ENCODE measurements at regions not wholly inside any gene's neighbourhood (a gene's known extent, or its start where the extent isn't known, plus 50 kb on each side); places are given as distances from the start of the nearest gene placed in this dataset.

DNA sequence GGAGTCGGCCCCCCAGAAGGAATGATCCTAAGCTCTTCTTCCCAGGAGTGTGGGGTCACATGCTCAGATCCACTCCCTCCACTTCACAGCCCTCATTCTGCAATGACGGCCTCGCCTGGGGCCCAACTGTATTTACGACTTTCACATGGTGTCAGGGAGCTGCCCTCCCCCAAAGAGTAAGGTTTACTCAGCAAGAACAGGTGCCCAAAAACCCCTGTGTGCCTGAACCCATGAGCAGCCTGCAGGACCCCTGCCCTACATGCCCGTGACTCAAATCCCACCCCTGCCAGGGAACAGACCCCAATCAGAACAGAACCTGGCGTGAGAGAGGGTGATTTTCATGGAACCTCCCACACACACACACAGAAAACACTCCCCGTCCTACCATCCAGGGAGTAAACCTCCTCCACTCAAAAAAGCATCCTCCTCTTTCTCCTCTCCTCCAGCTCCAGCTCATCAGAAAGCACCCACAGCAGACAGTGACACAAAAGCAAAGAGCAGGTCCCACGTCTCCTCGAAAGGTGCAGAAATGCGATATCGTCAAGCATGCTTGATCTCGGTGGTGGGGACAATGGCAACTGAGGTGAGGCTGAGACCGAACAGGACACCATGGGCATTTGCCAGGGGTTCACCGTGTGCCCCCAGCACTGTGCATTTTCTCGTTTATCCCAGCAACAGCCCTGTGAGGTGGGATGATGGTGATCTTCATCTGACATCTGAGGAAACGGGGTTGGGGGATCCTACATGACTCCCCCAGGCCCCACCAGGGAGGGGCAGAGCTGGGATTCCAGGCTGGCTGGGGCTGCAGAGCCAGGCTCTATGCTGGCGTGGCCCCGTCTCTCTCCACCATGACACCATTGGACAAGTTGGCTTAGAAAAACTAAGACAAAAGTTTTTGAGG, 397.9 kb downstream of the NPHP4 start (continued):
- TF ChIP-seq, protein P1, sequence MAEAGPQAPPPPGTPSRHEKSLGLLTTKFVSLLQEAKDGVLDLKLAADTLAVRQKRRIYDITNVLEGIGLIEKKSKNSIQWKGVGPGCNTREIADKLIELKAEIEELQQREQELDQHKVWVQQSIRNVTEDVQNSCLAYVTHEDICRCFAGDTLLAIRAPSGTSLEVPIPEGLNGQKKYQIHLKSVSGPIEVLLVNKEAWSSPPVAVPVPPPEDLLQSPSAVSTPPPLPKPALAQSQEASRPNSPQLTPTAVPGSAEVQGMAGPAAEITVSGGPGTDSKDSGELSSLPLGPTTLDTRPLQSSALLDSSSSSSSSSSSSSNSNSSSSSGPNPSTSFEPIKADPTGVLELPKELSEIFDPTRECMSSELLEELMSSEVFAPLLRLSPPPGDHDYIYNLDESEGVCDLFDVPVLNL (CRISPR knock-in tag; IDR thresholded peaks at IDR 0.05; ENCODE audit: borderline replicate concordance, low read depth), result no peak

- Mint-ChIP-seq H3K27me3 (ENCODE audit: low read depth) (peaks cover 14% of the 10 kb centered on the region), H3K4me3 (no peak overlapping the region), H3K36me3 (peaks cover 60% of the 10 kb centered on the region), H3K4me1 (0 out of 2 replicates have a peak, but pooled peaks cover 3% of the 10 kb centered on the region), H3K9me3 (peaks cover 84% of the 10 kb centered on the region), H3K27ac (no peak overlapping the region)
- ChIA-PET CTCF (no interaction called here), POLR2A (no interaction called here)
- ATAC-seq (no peak), DNase-seq (ENCODE audit: low spot score) (no peak)
- TF ChIP-seq, protein P2, sequence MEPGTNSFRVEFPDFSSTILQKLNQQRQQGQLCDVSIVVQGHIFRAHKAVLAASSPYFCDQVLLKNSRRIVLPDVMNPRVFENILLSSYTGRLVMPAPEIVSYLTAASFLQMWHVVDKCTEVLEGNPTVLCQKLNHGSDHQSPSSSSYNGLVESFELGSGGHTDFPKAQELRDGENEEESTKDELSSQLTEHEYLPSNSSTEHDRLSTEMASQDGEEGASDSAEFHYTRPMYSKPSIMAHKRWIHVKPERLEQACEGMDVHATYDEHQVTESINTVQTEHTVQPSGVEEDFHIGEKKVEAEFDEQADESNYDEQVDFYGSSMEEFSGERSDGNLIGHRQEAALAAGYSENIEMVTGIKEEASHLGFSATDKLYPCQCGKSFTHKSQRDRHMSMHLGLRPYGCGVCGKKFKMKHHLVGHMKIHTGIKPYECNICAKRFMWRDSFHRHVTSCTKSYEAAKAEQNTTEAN (CRISPR knock-in tag; IDR thresholded peaks at IDR 0.05), result no peak
- TF ChIP-seq CBFB (CRISPR knock-in tag; IDR thresholded peaks at IDR 0.05; ENCODE audit: low read depth), result no peak
- TF ChIP-seq SP1 (CRISPR knock-in tag; conservative IDR thresholded peaks at IDR 0.05), result no peak
- no peak for TF ChIP-seq ZNF423 (CRISPR knock-in tag; IDR thresholded peaks at IDR 0.05)
- no peak for TF ChIP-seq RELA (CRISPR knock-in tag; IDR thresholded peaks at IDR 0.05; ENCODE audit: borderline replicate concordance)
Observed at GRCh38 chr1:5590717-5591116, 401.5 kb downstream of the NPHP4 start.

- ATAC-seq (no peak), DNase-seq (ENCODE audit: low spot score) (no peak)
- Mint-ChIP-seq H3K27me3 (ENCODE audit: low read depth) (peaks cover 15% of the 10 kb centered on the region), H3K27ac (no peak overlapping the region), H3K4me3 (no peak overlapping the region), H3K36me3 (peaks cover 68% of the 10 kb centered on the region), H3K9me3 (peaks cover 88% of the 10 kb centered on the region), H3K4me1 (0 out of 2 replicates have a peak, but pooled peaks cover 3% of the 10 kb centered on the region)
- TF ChIP-seq PRRX2 (CRISPR knock-in tag; IDR thresholded peaks at IDR 0.05) (no peak), NFYB (CRISPR knock-in tag; conservative IDR thresholded peaks at IDR 0.05; ENCODE audit: low read depth) (no peak), NFE2L1 (CRISPR knock-in tag; IDR thresholded peaks at IDR 0.05) (no peak), ZNF512 (CRISPR knock-in tag; IDR thresholded peaks at IDR 0.05; ENCODE audit: borderline replicate concordance) (no peak), ETV6 (CRISPR knock-in tag; IDR thresholded peaks at IDR 0.05) (no peak), RORB (CRISPR knock-in tag; IDR thresholded peaks at IDR 0.05) (no peak)
- TF ChIP-seq, protein P3, sequence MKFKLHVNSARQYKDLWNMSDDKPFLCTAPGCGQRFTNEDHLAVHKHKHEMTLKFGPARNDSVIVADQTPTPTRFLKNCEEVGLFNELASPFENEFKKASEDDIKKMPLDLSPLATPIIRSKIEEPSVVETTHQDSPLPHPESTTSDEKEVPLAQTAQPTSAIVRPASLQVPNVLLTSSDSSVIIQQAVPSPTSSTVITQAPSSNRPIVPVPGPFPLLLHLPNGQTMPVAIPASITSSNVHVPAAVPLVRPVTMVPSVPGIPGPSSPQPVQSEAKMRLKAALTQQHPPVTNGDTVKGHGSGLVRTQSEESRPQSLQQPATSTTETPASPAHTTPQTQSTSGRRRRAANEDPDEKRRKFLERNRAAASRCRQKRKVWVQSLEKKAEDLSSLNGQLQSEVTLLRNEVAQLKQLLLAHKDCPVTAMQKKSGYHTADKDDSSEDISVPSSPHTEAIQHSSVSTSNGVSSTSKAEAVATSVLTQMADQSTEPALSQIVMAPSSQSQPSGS (CRISPR knock-in tag; IDR thresholded peaks at IDR 0.05; ENCODE audit: borderline replicate concordance, low read depth), result no peak
- TF ChIP-seq, protein P4, sequence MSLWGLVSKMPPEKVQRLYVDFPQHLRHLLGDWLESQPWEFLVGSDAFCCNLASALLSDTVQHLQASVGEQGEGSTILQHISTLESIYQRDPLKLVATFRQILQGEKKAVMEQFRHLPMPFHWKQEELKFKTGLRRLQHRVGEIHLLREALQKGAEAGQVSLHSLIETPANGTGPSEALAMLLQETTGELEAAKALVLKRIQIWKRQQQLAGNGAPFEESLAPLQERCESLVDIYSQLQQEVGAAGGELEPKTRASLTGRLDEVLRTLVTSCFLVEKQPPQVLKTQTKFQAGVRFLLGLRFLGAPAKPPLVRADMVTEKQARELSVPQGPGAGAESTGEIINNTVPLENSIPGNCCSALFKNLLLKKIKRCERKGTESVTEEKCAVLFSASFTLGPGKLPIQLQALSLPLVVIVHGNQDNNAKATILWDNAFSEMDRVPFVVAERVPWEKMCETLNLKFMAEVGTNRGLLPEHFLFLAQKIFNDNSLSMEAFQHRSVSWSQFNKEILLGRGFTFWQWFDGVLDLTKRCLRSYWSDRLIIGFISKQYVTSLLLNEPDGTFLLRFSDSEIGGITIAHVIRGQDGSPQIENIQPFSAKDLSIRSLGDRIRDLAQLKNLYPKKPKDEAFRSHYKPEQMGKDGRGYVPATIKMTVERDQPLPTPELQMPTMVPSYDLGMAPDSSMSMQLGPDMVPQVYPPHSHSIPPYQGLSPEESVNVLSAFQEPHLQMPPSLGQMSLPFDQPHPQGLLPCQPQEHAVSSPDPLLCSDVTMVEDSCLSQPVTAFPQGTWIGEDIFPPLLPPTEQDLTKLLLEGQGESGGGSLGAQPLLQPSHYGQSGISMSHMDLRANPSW (CRISPR knock-in tag; conservative IDR thresholded peaks at IDR 0.05; ENCODE audit: low read depth), result no peak
- TF ChIP-seq, protein P2 (CRISPR knock-in tag; IDR thresholded peaks at IDR 0.05), result no peak
- TF ChIP-seq, protein P5, sequence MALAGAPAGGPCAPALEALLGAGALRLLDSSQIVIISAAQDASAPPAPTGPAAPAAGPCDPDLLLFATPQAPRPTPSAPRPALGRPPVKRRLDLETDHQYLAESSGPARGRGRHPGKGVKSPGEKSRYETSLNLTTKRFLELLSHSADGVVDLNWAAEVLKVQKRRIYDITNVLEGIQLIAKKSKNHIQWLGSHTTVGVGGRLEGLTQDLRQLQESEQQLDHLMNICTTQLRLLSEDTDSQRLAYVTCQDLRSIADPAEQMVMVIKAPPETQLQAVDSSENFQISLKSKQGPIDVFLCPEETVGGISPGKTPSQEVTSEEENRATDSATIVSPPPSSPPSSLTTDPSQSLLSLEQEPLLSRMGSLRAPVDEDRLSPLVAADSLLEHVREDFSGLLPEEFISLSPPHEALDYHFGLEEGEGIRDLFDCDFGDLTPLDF (CRISPR knock-in tag; IDR thresholded peaks at IDR 0.05), result no peak
- TF ChIP-seq, protein P6, sequence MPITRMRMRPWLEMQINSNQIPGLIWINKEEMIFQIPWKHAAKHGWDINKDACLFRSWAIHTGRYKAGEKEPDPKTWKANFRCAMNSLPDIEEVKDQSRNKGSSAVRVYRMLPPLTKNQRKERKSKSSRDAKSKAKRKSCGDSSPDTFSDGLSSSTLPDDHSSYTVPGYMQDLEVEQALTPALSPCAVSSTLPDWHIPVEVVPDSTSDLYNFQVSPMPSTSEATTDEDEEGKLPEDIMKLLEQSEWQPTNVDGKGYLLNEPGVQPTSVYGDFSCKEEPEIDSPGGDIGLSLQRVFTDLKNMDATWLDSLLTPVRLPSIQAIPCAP (CRISPR knock-in tag; IDR thresholded peaks at IDR 0.05), result no peak
- TF ChIP-seq, protein P7, sequence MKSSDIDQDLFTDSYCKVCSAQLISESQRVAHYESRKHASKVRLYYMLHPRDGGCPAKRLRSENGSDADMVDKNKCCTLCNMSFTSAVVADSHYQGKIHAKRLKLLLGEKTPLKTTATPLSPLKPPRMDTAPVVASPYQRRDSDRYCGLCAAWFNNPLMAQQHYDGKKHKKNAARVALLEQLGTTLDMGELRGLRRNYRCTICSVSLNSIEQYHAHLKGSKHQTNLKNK (CRISPR knock-in tag; IDR thresholded peaks at IDR 0.05), result no peak
- ChIA-PET CTCF (no interaction called here), POLR2A (no interaction called here)
Observed at GRCh38 chr1:5586629-5587028, 405.6 kb downstream of the NPHP4 start.

Data from WTC11 (cell line).